AG04449 (cell line): ENCODE measurements at regions not wholly inside any gene's neighbourhood (a gene's known extent, or its start where the extent isn't known, plus 50 kb on each side); places are given as distances from the start of the nearest gene placed in this dataset.

ENCODE experiments used
- CTCF ChIA-PET: fragments of 350-600 bp; formaldehyde crosslinking; extraction: SDS; loops from one replicate; lab custom pipeline; 2021; ENCODE audit warnings: antibody characterized with exemption; lab: Yijun Ruan, JAX
- POLR2A ChIA-PET: fragments of 400-600, 350-600 bp; formaldehyde crosslinking; extraction: SDS; loops from one replicate; lab custom pipeline; 2020; ENCODE audit warnings: antibody characterized with exemption, inconsistent platforms; lab: Yijun Ruan, JAX
- DNase-seq: peaks from one replicate; pipeline ENCODE4 v3.0.0-alpha.2; 2010; ENCODE audit warnings: low read depth, low spot score
- H3K4me3 ChIP-seq: 2 replicates; pipeline ENCODE4 v1.5.1; 2011; ENCODE audit warnings: low read depth, mild to moderate bottlenecking, control low read depth, low read length
- CTCF ChIP-seq: IDR thresholded peaks from one replicate; pipeline ENCODE4 v1.5.1; 2011; ENCODE audit warnings: mild to moderate bottlenecking, moderate library complexity, low read length, control low read depth, inconsistent platforms; ENCODE audit not compliant: insufficient read depth; ENCODE audit errors: missing control alignments

- no peak for DNase-seq
- ChIA-PET POLR2A (no interaction called here), CTCF (no interaction called here)
- H3K4me3 ChIP-seq = no peak overlapping the region
- TF ChIP-seq CTCF = no peak
Measured at GRCh38 chr18:51510020-51510419, 312.5 kb upstream of the MEX3C start.

- CTCF ChIA-PET = no interaction called here
- H3K4me3 ChIP-seq = no peak overlapping the region
- POLR2A ChIA-PET = no interaction called here
- no peak for TF ChIP-seq CTCF
- DNase-seq = no peak
Measured at GRCh38 chr18:51513517-51513916, 316.0 kb upstream of the MEX3C start.

- TF ChIP-seq CTCF = no peak
- ChIA-PET CTCF (no interaction called here), POLR2A (interaction anchor here (0.6 kb wide), 1 partner anchor 24 kb away, joined by 3 read pairs; no protein-coding TSS in a partner anchor)
- DNase-seq = no peak
- no peak overlapping the region for H3K4me3 ChIP-seq
Measured at GRCh38 chr18:51514128-51514527, 316.6 kb upstream of the MEX3C start.

GRCh38 chr18:51516478-51517038, 319.1 kb upstream of the MEX3C start:
- no peak for TF ChIP-seq CTCF
- CTCF ChIA-PET = no interaction called here
- DNase-seq = no peak
- no peak overlapping the region for H3K4me3 ChIP-seq
- POLR2A ChIA-PET = no interaction called here

GRCh38 chr18:51519571-51519970, 322.1 kb upstream of the MEX3C start:
- ChIA-PET POLR2A (no interaction called here), CTCF (no interaction called here)
- H3K4me3 ChIP-seq = no peak overlapping the region
- TF ChIP-seq CTCF = no peak
- DNase-seq = no peak

GRCh38 chr18:51520676-51521180, 323.2 kb upstream of the MEX3C start:
- ChIA-PET CTCF (no interaction called here), POLR2A (no interaction called here)
- no peak overlapping the region for H3K4me3 ChIP-seq
- TF ChIP-seq CTCF = no peak
- DNase-seq = no peak
